H1 (cell line): ENCODE measurements at regions not wholly inside any gene's neighbourhood (a gene's known extent, or its start where the extent isn't known, plus 50 kb on each side); places are given as distances from the start of the nearest gene placed in this dataset.

Source experiments
- CTCF ChIA-PET: fragments of 300-600 bp; sonication (Branson Sonifier 250); formaldehyde crosslinking; loops from one replicate; lab custom pipeline; 2021; ENCODE audit not compliant: partially characterized antibody; lab: Charles Lee
- POLR2A ChIA-PET: fragments of 300-600 bp; sonication (Branson Sonifier 250); formaldehyde crosslinking; loops from one replicate; lab custom pipeline; 2021; ENCODE audit warnings: inconsistent platforms; ENCODE audit not compliant: partially characterized antibody; lab: Charles Lee
- DNase-seq, 2 experiments: peaks; one replicate each; pipeline versions ENCODE4 v3.0.0 to v3.0.0-alpha.2; 2010 to 2022; ENCODE audit warnings: low spot score in 2 of 2, low read depth in 1 of 2, mixed read lengths in 1 of 2
- FAIRE-seq: peaks from 2 replicates; lab custom pipeline; 2011; peaks lifted over from hg19 to GRCh38; lab: Jason Lieb, UNC
- H2AFZ ChIP-seq: 2 replicates; pipeline ENCODE4 v1.8.1; 2012; ENCODE audit warnings: low read length, inconsistent platforms
- H2AK5ac ChIP-seq: 2 replicates; pipeline ENCODE4 v1.6.1; 2013; ENCODE audit warnings: low read depth, low read length
- H2BK120ac ChIP-seq: replicated peaks from 2 replicates; pipeline ENCODE3; 2013; ENCODE audit warnings: low read depth, low read length, inconsistent platforms
- H2BK12ac ChIP-seq: 2 replicates; pipeline ENCODE4 v1.6.1; 2013; ENCODE audit warnings: low read depth, low read length
- H2BK15ac ChIP-seq: 2 replicates; pipeline ENCODE4 v1.6.1; 2013; ENCODE audit warnings: low read length
- H2BK20ac ChIP-seq: 2 replicates; pipeline ENCODE4 v1.6.1; 2013; ENCODE audit warnings: low read length
- H2BK5ac ChIP-seq: 2 replicates; pipeline ENCODE4 v1.6.1; 2013; ENCODE audit warnings: low read depth, low read length
- H3K14ac ChIP-seq: 2 replicates; pipeline ENCODE4 v1.6.1; 2013; ENCODE audit warnings: inconsistent platforms; ENCODE audit not compliant: insufficient read length
- H3K18ac ChIP-seq: 2 replicates; pipeline ENCODE4 v1.6.1; 2013; ENCODE audit warnings: low read length; ENCODE audit errors: extremely low read depth
- H3K23ac ChIP-seq: 2 replicates; pipeline ENCODE4 v1.6.1; 2013; ENCODE audit warnings: inconsistent platforms; ENCODE audit not compliant: insufficient read length
- H3K23me2 ChIP-seq: 2 replicates; pipeline ENCODE4 v1.6.1; 2013; ENCODE audit warnings: low read depth, low read length
- H3K27ac ChIP-seq: 2 replicates; pipeline ENCODE4 v1.6.1; 2011; ENCODE audit warnings: low read depth, low read length, inconsistent platforms
- H3K27me3 ChIP-seq, 4 experiments: replicated peaks in 1 of 4; 1 replicate in 1 of 4; 2 replicates in 3 of 4; pipeline versions ENCODE4 v1.6.1 to v1.8.1; 2011 to 2013; ENCODE audit warnings: low read length in 3 of 4, mild to moderate bottlenecking in 3 of 4, inconsistent platforms in 2 of 4, mixed read lengths in 2 of 4, moderate library complexity in 1 of 4; ENCODE audit not compliant: control insufficient read depth in 3 of 4, insufficient read depth in 3 of 4; ENCODE audit errors: extremely low read depth in 1 of 4
- H3K36me3 ChIP-seq, 4 experiments: 2 replicates each; pipeline versions ENCODE4 v1.6.1 to v1.8.1; 2011 to 2013; ENCODE audit warnings: mild to moderate bottlenecking in 4 of 4, low read length in 3 of 4, moderate library complexity in 2 of 4, control low read depth in 1 of 4, inconsistent platforms in 1 of 4; ENCODE audit not compliant: insufficient read depth in 4 of 4, control insufficient read depth in 2 of 4
- H3K4ac ChIP-seq: replicated peaks from 2 replicates; pipeline ENCODE3; 2013; ENCODE audit warnings: low read length, low read depth, mixed read lengths, inconsistent platforms; ENCODE audit not compliant: insufficient read length
- H3K4me1 ChIP-seq, 4 experiments: replicated peaks in 1 of 4; 1 replicate in 1 of 4; 2 replicates in 3 of 4; pipeline versions ENCODE4 v1.6.1 to v1.8.1; 2011 to 2013; ENCODE audit warnings: low read length in 3 of 4, inconsistent platforms in 2 of 4, mixed read lengths in 1 of 4; ENCODE audit not compliant: insufficient read depth in 4 of 4, control insufficient read depth in 3 of 4
- H3K4me2 ChIP-seq, 2 experiments: 2 replicates each; pipeline versions ENCODE4 v1.6.1 to v1.8.1; 2011 to 2013; ENCODE audit warnings: low read depth in 2 of 2, low read length in 2 of 2, control low read depth in 1 of 2, inconsistent platforms in 1 of 2, mild to moderate bottlenecking in 1 of 2; ENCODE audit not compliant: insufficient read depth in 1 of 2
- H3K4me3 ChIP-seq, 4 experiments: fragments of 200-600, 300-600 bp in 1 of 4; sonication (generic), shearing (Covaris generic), sonication (Bioruptor Twin) in 1 of 4; 2 replicates each; pipeline versions ENCODE4 v1.5.1 to v1.8.1; 2011 to 2016; ENCODE audit warnings: low read length in 4 of 4, low read depth in 3 of 4, control low read depth in 2 of 4, inconsistent platforms in 2 of 4, mild to moderate bottlenecking in 2 of 4, mixed read lengths in 1 of 4, moderate library complexity in 1 of 4; ENCODE audit not compliant: insufficient read depth in 2 of 4; ENCODE audit errors: extremely low read depth in 1 of 4
- H3K56ac ChIP-seq: replicated peaks from 2 replicates; pipeline ENCODE3; 2013; ENCODE audit warnings: low read depth, mild to moderate bottlenecking, mixed read lengths, low read length, inconsistent platforms; ENCODE audit not compliant: insufficient read length
- H3K79me1 ChIP-seq: 2 replicates; pipeline ENCODE4 v1.6.1; 2013; ENCODE audit warnings: low read depth, low read length, control low read depth
- H3K79me2 ChIP-seq, 2 experiments: 2 replicates each; pipeline versions ENCODE4 v1.6.1 to v1.8.1; 2012 to 2013; ENCODE audit warnings: low read length in 2 of 2, mild to moderate bottlenecking in 2 of 2, inconsistent platforms in 1 of 2; ENCODE audit not compliant: insufficient read depth in 2 of 2, control insufficient read depth in 1 of 2
- H3K9ac ChIP-seq, 4 experiments: replicated peaks in 1 of 4; 1 replicate in 1 of 4; 2 replicates in 3 of 4; pipeline versions ENCODE4 v1.6.1 to v1.8.1; 2011 to 2013; ENCODE audit warnings: low read depth in 3 of 4, low read length in 3 of 4, control low read depth in 2 of 4, mild to moderate bottlenecking in 2 of 4, moderate library complexity in 2 of 4, inconsistent platforms in 1 of 4; ENCODE audit errors: extremely low read depth in 1 of 4
- H3K9me3 ChIP-seq, 2 experiments: 2 replicates each; pipeline versions ENCODE4 v1.6.1 to v1.8.1; 2012 to 2013; ENCODE audit warnings: mild to moderate bottlenecking in 2 of 2, moderate library complexity in 2 of 2, control low read depth in 1 of 2, inconsistent platforms in 1 of 2, low read depth in 1 of 2, low read length in 1 of 2, mixed read lengths in 1 of 2; ENCODE audit not compliant: insufficient read depth in 2 of 2
- H4K20me1 ChIP-seq, 2 experiments: replicated peaks in 1 of 2; 2 replicates each; pipeline versions ENCODE3 to v1.8.1; 2011 to 2013; ENCODE audit warnings: inconsistent platforms in 2 of 2, low read length in 2 of 2, mild to moderate bottlenecking in 1 of 2; ENCODE audit not compliant: insufficient read depth in 2 of 2, control insufficient read depth in 1 of 2
- H4K5ac ChIP-seq: 2 replicates; pipeline ENCODE4 v1.6.1; 2013; ENCODE audit warnings: low read length, low read depth, mixed read lengths, inconsistent platforms; ENCODE audit not compliant: insufficient read length
- H4K8ac ChIP-seq: 2 replicates; pipeline ENCODE4 v1.8.0; 2013; ENCODE audit warnings: mild to moderate bottlenecking, moderate library complexity, low read length, inconsistent platforms; ENCODE audit not compliant: insufficient read depth; ENCODE audit errors: extremely low read depth
- H4K91ac ChIP-seq: replicated peaks from 2 replicates; pipeline ENCODE3; 2013; ENCODE audit warnings: low read length, mixed read lengths, inconsistent platforms; ENCODE audit not compliant: insufficient read length
- BRCA1 ChIP-seq: IDR thresholded peaks from 2 replicates; pipeline ENCODE4 v1.6.1; 2012; ENCODE audit warnings: low read depth, low read length, improper control_type of control experiment
- CBX5 ChIP-seq: fragments of 300-800, 300-1000 bp; sonication (generic); IDR thresholded peaks from 2 replicates; pipeline ENCODE4 v1.7.1; 2016; ENCODE audit warnings: antibody characterized with exemption, low read length, low read depth
- CREB1 ChIP-seq: IDR thresholded peaks from 2 replicates; pipeline ENCODE4 v1.6.1; 2012; ENCODE audit warnings: inconsistent platforms
- EP300 ChIP-seq, 2 experiments: IDR thresholded peaks; 1 replicate in 1 of 2; 2 replicates in 1 of 2; pipeline ENCODE4 v1.6.1; 2011 to 2012; ENCODE audit warnings: low read depth in 2 of 2, low read length in 2 of 2, mild to moderate bottlenecking in 2 of 2, borderline replicate concordance in 1 of 2, inconsistent platforms in 1 of 2, moderate library complexity in 1 of 2
- EZH2 ChIP-seq: fragments of 200-600 bp; sonication (generic); IDR thresholded peaks from 2 replicates; pipeline ENCODE4 v1.7.1; 2012; ENCODE audit warnings: low read depth, mild to moderate bottlenecking, moderate library complexity, low read length, inconsistent platforms; ENCODE audit not compliant: severe bottlenecking
- FOSL1 ChIP-seq: IDR thresholded peaks from 2 replicates; pipeline ENCODE4 v1.6.1; 2011; ENCODE audit warnings: mild to moderate bottlenecking, low read depth, low read length, moderate library complexity; ENCODE audit not compliant: insufficient read depth
- GABPA ChIP-seq: IDR thresholded peaks from 2 replicates; pipeline ENCODE4 v1.6.1; 2011; ENCODE audit warnings: mild to moderate bottlenecking, low read length, moderate library complexity, borderline replicate concordance; ENCODE audit not compliant: insufficient read depth
- HDAC6 ChIP-seq: IDR thresholded peaks from one replicate; pipeline ENCODE4 v1.7.1; 2012; ENCODE audit warnings: low read depth, mild to moderate bottlenecking, inconsistent platforms, low read length, moderate library complexity
- KDM4A ChIP-seq: IDR thresholded peaks from one replicate; pipeline ENCODE4 v1.7.1; 2012; ENCODE audit warnings: low read depth, mild to moderate bottlenecking, moderate library complexity, low read length, inconsistent platforms; ENCODE audit not compliant: severe bottlenecking
- RBBP5 ChIP-seq: IDR thresholded peaks from 2 replicates; pipeline ENCODE4 v1.7.1; 2012; ENCODE audit warnings: low read depth, mild to moderate bottlenecking, inconsistent platforms, low read length, moderate library complexity, borderline replicate concordance
- SIN3A ChIP-seq, 2 experiments: IDR thresholded peaks in 1 of 2; conservative IDR thresholded peaks in 1 of 2; 2 replicates each; pipeline ENCODE4 v1.6.1; 2011 to 2012; ENCODE audit warnings: low read length in 2 of 2, improper control_type of control experiment in 1 of 2, low read depth in 1 of 2, mild to moderate bottlenecking in 1 of 2
- SP4 ChIP-seq: IDR thresholded peaks from 2 replicates; pipeline ENCODE4 v1.6.1; 2012; ENCODE audit warnings: low read length, inconsistent platforms
- SUZ12 ChIP-seq: fragments of 200-600 bp; sonication (generic); IDR thresholded peaks from 2 replicates; pipeline ENCODE4 v1.6.1; 2012; ENCODE audit warnings: mild to moderate bottlenecking, inconsistent platforms, low read length, moderate library complexity, mixed read lengths
- TAF1 ChIP-seq: IDR thresholded peaks from 2 replicates; pipeline ENCODE4 v1.6.1; 2011; ENCODE audit warnings: mild to moderate bottlenecking, low read depth, low read length
- TAF7 ChIP-seq: optimal IDR thresholded peaks from 2 replicates; pipeline ENCODE3; 2011; ENCODE audit warnings: low read depth, mild to moderate bottlenecking, inconsistent platforms, low read length, moderate library complexity, borderline replicate concordance
- WGBS, 2 experiments: shearing (Covaris generic) in 1 of 2; methylation state at CpG; one replicate each; pipeline versions ENCODE4 v1.1.6 to v1.1.7; 2013 to 2015; ENCODE audit warnings: low lambda C conversion rate in 2 of 2, mixed read lengths in 2 of 2, inconsistent platforms in 1 of 2, low coverage in 1 of 2, missing lambda C conversion rate in 1 of 2; ENCODE audit not compliant: insufficient replicate concordance in 2 of 2, insufficient coverage in 1 of 2, insufficient read length in 1 of 2; ENCODE audit errors: extremely low coverage in 1 of 2, missing lambda C conversion rate in 1 of 2; 5-methylcytosine and 5-hydroxymethylcytosine counted together

DNA sequence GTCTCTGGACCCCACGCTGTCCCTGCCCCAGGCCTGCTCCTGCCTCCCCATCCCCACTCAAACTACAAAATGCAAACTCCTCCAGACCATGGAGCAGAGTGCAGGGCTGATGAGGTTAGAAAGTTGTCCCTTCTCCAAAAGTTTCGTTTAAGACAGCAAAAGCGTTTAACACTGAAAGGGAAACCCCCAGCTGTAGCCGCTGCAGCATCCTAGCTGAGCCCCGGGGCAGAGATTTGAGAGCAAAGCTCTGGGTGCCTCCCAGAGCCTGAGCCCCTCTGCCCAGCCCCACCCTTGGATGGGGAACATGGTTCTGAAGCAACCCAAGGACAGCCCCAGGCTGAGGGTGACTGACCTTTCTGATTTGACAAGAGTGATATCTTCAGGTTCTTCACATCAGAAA is 52.8 kb upstream of the ENO4 start:
- Histone ChIP-seq H3K27ac (no peak overlapping the region), H3K27me3 (0 out of 7 replicates have a peak, but pooled peaks cover 0 to 4% (median 1%) of the 10 kb centered on the region in 4 experiments), H3K79me2 (no peaks in the 10 kb centered on the region), H3K79me1 (no peaks in the 10 kb centered on the region), H3K4ac (no peak overlapping the region), H3K9me3 (no peaks in the 10 kb centered on the region), H2BK15ac (no peak overlapping the region), H2BK20ac (no peak overlapping the region), H3K36me3 (no peaks in the 10 kb centered on the region), H3K14ac (no peak overlapping the region), H3K9ac (no peak overlapping the region), H3K23ac (no peak overlapping the region), H2AFZ (no peak overlapping the region), H3K4me2 (no peak overlapping the region), H3K23me2 (no peaks in the 10 kb centered on the region), H2BK120ac (no peak overlapping the region), H2BK5ac (no peak overlapping the region), H3K4me3 (no peak overlapping the region), H4K20me1 (no peaks in the 10 kb centered on the region), H2BK12ac (no peak overlapping the region), H2AK5ac (no peak overlapping the region), H3K18ac (no peak overlapping the region), H4K5ac (no peak overlapping the region), H3K56ac (no peak overlapping the region), H4K91ac (no peak overlapping the region), H3K4me1 (peaks cover 2 to 8% (median 5%) of the 10 kb centered on the region in 4 experiments; a peak in 6 of 7 replicates), H4K8ac (no peak overlapping the region)
- TF ChIP-seq SIN3A (conservative IDR thresholded peaks at IDR 0.05 in 1 of 2, IDR thresholded peaks at IDR 0.05 in 1 of 2; ENCODE audit: low read depth in 1 of 2, low read length in 2 of 2) (no peak), EZH2 (no peak), FOSL1 (no peak), KDM4A (no peak), RBBP5 (no peak), EP300 (IDR thresholded peaks at IDR 0.05; ENCODE audit: borderline replicate concordance in 1 of 2, low read depth in 2 of 2, low read length in 2 of 2) (no peak), CBX5 (no peak), SP4 (no peak), CREB1 (no peak), HDAC6 (no peak), BRCA1 (no peak), SUZ12 (no peak), TAF1 (no peak), GABPA (no peak), TAF7 (no peak)
- FAIRE-seq: no peak
- DNase-seq: no peak
- WGBS, 2 experiments: 90% methylated on average over 4 of the region's 5 CpGs; no CpG with 5 or more reads in 1 of the 2 experiments
- ChIA-PET CTCF (interaction anchor here (0.6 to 28.3 kb wide), 58 partner anchors 9 to 462 kb away, joined by 3 to 531 read pairs (median 5); no protein-coding TSS in a partner anchor), POLR2A (no interaction called here)
